ENCODE measurements at regions not wholly inside any gene's neighbourhood (a gene's known extent, or its start where the extent isn't known, plus 50 kb on each side); places are given as distances from the start of the nearest gene placed in this dataset.

DNA sequence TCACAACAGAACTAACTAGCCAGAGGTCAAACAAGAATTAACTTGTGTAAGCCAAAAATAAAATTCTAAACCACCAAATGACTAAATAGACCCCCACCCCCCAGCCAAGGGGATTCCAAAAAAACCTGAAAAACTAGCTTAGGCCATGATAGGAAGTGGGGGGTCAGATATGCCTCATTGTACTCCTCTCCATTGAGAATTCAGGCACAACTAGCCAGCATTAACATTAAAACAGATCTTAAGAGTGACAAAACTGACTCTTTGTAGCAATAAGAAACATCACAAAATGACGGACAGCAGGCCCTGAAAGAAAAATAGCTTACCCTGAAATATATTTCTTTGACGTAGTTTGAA lies 103.0 kb upstream of the ETV3 start:
- TF ChIP-seq, protein P1, sequence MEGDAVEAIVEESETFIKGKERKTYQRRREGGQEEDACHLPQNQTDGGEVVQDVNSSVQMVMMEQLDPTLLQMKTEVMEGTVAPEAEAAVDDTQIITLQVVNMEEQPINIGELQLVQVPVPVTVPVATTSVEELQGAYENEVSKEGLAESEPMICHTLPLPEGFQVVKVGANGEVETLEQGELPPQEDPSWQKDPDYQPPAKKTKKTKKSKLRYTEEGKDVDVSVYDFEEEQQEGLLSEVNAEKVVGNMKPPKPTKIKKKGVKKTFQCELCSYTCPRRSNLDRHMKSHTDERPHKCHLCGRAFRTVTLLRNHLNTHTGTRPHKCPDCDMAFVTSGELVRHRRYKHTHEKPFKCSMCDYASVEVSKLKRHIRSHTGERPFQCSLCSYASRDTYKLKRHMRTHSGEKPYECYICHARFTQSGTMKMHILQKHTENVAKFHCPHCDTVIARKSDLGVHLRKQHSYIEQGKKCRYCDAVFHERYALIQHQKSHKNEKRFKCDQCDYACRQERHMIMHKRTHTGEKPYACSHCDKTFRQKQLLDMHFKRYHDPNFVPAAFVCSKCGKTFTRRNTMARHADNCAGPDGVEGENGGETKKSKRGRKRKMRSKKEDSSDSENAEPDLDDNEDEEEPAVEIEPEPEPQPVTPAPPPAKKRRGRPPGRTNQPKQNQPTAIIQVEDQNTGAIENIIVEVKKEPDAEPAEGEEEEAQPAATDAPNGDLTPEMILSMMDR (IDR thresholded peaks at IDR 0.05 in 4 of 5, conservative IDR thresholded peaks at IDR 0.05 in 1 of 5) = no peak
- no peak for TF ChIP-seq POLR2A (IDR thresholded peaks at IDR 0.05)
- intact Hi-C loops (cut with DNase I; ENCODE audit: low total_unique reads) = no loop called here

DNA sequence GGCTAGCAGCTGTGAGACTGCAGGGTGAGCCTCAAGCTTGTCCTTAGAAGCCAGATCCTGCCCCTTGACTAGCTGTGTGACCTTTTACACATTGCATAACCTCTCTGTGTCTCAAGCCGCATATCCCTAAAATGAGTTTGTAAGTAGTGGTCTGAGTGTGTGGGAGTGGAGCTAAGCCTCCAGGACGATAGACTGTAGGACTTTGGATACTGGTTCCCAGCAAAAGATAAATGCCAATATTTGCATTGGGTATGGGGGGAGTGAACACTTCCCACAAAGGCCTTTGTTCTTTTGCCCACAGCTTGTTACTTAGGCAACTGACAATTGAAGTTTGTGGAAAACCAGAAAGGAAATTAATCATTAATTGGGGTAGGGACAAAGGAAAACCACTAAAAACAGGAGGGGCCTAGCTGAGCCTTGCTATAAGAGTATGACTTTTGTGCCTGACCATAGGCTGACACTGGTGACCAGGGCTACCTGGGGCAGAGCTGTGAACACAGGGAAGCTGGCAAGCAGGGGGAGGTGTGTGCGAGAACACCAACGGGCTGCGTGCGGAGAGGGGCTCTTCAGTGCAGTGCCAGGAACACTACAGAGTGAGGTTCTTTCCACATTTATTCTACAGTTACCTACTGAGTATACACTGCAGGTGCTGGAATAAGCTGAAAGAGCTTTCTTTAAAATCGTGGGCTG lies 102.4 kb upstream of the ETV3 start:
- Histone ChIP-seq H3K27ac (no peak overlapping the region), H3K4me1 (no peaks in the 10 kb centered on the region), H3K4me3 (no peak overlapping the region), H3K9me3 (no peaks in the 10 kb centered on the region), H3K36me3 (no peaks in the 10 kb centered on the region), H3K27me3 (no peaks in the 10 kb centered on the region)
- ATAC-seq (no peak), DNase-seq (no peak)
- TF ChIP-seq POLR2A (IDR thresholded peaks at IDR 0.05) = no peak
- TF ChIP-seq, protein P1 (IDR thresholded peaks at IDR 0.05 in 4 of 5, conservative IDR thresholded peaks at IDR 0.05 in 1 of 5) = no peak
- intact Hi-C loops (cut with DNase I; ENCODE audit: low total_unique reads) = no loop called here
- in situ Hi-C loops (cut with MboI; ENCODE audit: low sequenced_read_pairs in 4 of 4) = no loop called here

More for the DNA sequence above, 103.0 kb upstream of the ETV3 start:
- H3K4me1 ChIP-seq = no peaks in the 10 kb centered on the region
- H3K27me3 ChIP-seq = no peaks in the 10 kb centered on the region
- no peak for DNase-seq
- no peaks in the 10 kb centered on the region for H3K36me3 ChIP-seq
- in situ Hi-C loops (cut with MboI; ENCODE audit: low sequenced_read_pairs in 4 of 4) = no loop called here
- no peak overlapping the region for H3K27ac ChIP-seq
- no peak overlapping the region for H3K4me3 ChIP-seq
- no peaks in the 10 kb centered on the region for H3K9me3 ChIP-seq
- ATAC-seq = no peak

DNA sequence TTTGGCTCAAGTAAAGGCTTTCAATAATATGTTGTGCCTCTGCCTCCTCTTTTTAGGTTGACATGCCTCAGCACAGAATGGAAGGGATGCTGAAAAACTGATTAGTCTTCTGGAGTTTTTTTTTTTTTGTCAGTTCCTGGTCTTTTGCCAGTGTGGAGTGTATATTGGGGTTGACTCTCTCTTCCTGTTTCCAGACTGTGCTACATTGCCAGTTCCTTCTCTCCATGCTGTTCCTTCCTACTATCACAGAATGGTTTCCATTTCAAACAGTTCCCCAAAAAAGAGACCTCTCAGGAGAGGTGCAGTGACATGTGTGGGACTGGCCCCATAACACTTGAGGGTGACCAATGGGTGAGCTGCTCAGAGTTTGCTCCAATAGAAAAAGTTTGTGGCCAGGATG lies 101.7 kb upstream of the ETV3 start:
- intact Hi-C loops (cut with DNase I; ENCODE audit: low total_unique reads) = no loop called here
- in situ Hi-C loops (cut with MboI; ENCODE audit: low sequenced_read_pairs in 4 of 4) = no loop called here

DNA sequence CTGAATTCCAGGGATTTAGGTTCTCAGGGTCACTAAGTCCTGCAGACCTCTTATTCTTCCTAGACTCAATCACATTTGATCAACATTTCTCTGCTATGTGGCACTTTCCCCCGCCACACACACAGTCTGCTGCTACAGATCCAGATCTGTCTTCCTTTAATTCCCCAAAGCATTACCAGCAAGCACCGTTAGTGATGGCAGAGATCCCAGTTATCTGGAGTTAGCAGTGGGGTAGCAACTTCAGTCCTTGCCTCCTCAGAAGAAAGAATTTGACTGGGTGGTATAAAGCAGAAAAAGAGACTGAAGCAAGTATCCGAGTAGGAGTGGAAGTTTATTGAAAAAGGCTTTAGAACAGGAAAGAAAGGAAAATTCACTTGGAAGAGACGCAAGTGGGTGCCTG lies 100.4 kb upstream of the ETV3 start:
- Histone ChIP-seq H3K27me3 (no peaks in the 10 kb centered on the region), H3K27ac (no peak overlapping the region), H3K36me3 (no peaks in the 10 kb centered on the region), H3K4me1 (no peaks in the 10 kb centered on the region), H3K9me3 (no peaks in the 10 kb centered on the region), H3K4me3 (no peak overlapping the region)
- in situ Hi-C loops (cut with MboI; ENCODE audit: low sequenced_read_pairs in 4 of 4) (no loop called here), intact Hi-C loops (cut with DNase I; ENCODE audit: low total_unique reads) (no loop called here)
- TF ChIP-seq, protein P1 (IDR thresholded peaks at IDR 0.05 in 4 of 5, conservative IDR thresholded peaks at IDR 0.05 in 1 of 5) = no peak
- TF ChIP-seq POLR2A (IDR thresholded peaks at IDR 0.05) = no peak
- DNase-seq = no peak
- ATAC-seq = no peak

More for the DNA sequence above, 101.7 kb upstream of the ETV3 start:
- H3K36me3 ChIP-seq = no peaks in the 10 kb centered on the region
- DNase-seq = no peak
- ATAC-seq = no peak
- no peaks in the 10 kb centered on the region for H3K9me3 ChIP-seq
- TF ChIP-seq POLR2A (IDR thresholded peaks at IDR 0.05) = no peak
- TF ChIP-seq, protein P1 (IDR thresholded peaks at IDR 0.05 in 4 of 5, conservative IDR thresholded peaks at IDR 0.05 in 1 of 5) = no peak
- no peak overlapping the region for H3K4me3 ChIP-seq
- no peak overlapping the region for H3K27ac ChIP-seq
- no peaks in the 10 kb centered on the region for H3K4me1 ChIP-seq
- H3K27me3 ChIP-seq = no peaks in the 10 kb centered on the region

DNA sequence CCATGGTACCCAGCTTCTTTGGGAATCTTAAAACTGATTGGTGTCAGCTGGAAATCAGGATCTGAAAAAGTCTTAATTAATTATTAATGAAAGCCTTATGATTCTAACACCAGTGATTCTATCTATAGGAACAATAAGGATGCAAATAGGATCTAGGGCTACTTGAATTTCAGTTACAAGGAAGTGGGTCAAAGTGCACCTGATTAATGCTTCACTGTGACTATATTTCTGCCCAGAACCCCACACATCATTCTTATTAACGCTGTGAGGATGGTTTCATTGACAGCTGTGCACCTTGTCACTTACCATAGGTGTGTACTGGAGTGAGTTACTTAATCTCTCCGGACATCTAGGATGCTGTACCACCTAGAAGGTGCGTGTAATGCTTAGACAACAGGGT lies 99.8 kb upstream of the ETV3 start:
- intact Hi-C loops (cut with DNase I; ENCODE audit: low total_unique reads) = no loop called here

More for the DNA sequence above, 99.8 kb upstream of the ETV3 start:
- in situ Hi-C loops (cut with MboI; ENCODE audit: low sequenced_read_pairs in 4 of 4) = no loop called here
- H3K9me3 ChIP-seq = no peaks in the 10 kb centered on the region
- no peak overlapping the region for H3K4me3 ChIP-seq
- H3K27ac ChIP-seq = no peak overlapping the region
- H3K4me1 ChIP-seq = no peaks in the 10 kb centered on the region
- H3K27me3 ChIP-seq = no peaks in the 10 kb centered on the region
- DNase-seq = no peak
- ATAC-seq = no peak
- H3K36me3 ChIP-seq = no peaks in the 10 kb centered on the region
- TF ChIP-seq, protein P1 (IDR thresholded peaks at IDR 0.05 in 4 of 5, conservative IDR thresholded peaks at IDR 0.05 in 1 of 5) = no peak
- TF ChIP-seq POLR2A (IDR thresholded peaks at IDR 0.05) = no peak

All from gastrocnemius medialis (tissue), 4 donors.